ENCODE measurements at regions not wholly inside any gene's neighbourhood (a gene's known extent, or its start where the extent isn't known, plus 50 kb on each side); places are given as distances from the start of the nearest gene placed in this dataset.

DNA sequence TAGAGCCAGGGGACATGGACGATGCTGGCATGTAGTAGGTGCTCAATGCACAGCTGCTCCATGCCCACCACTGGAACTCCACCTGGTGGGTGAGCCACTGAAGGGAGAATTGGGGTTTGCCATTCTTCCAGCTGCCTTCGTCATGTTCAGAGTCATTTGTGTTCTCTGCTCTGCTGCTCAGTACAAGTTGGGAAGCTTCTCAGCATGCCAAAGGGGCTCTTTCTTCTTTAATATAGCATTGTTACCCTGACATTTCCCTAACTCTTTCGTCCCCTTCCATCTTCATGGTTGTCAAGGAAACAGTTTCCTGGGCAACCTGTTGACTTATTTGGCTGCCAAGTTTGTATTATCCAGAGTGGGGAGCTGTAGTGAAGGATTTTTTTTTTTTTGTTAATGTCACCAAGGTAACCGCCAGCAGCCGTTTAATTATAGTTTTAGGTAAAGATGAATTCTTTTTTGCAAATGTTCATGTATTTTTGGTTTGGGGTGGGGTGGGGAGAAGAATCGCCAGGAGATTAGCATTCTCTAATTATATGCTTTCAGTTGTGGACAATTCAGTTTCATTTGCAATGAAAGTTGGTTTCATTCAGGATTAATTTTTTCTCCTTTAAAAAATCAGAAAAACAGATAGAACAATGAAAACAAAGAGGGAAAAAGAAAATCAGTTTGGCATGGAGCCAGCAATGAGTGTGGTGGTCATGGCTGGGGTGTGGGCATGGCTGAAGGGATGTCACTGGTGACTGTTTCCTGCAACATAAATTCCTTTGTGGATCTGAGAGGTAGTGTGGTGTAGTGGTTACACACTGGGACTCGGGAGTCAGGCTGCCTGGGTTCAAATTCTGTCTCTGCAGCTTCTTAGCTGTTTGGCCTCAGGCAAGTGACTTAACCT is 73.0 kb upstream of the KCNG1 start:
- DNase-seq (ENCODE audit: missing footprints) (no peak), ATAC-seq (no peak)
- intact Hi-C loops (cut with DNase I), result no loop called here

DNA sequence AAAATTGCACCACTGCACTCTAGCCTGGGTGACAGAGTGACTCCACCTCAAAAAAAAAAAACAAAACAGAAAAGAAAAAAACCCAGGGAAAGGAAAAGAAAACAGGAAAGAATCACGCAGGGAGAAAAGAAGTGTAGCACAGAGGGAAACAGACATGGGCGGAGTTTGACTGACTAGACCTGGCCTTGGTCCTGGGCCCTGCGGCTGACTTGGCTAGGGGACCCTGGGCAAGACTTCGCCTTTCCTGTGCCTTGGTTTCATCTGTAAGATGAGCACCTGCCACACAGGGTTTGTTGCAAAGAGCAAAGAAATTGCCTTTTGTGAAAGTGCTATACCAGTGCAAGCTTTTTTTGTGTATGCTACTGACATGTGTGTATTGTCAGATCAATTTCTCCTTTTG is 71.3 kb upstream of the KCNG1 start:
- intact Hi-C loops (cut with DNase I), result no loop called here
- no peak for DNase-seq (ENCODE audit: missing footprints)
- ATAC-seq, result no peak

DNA sequence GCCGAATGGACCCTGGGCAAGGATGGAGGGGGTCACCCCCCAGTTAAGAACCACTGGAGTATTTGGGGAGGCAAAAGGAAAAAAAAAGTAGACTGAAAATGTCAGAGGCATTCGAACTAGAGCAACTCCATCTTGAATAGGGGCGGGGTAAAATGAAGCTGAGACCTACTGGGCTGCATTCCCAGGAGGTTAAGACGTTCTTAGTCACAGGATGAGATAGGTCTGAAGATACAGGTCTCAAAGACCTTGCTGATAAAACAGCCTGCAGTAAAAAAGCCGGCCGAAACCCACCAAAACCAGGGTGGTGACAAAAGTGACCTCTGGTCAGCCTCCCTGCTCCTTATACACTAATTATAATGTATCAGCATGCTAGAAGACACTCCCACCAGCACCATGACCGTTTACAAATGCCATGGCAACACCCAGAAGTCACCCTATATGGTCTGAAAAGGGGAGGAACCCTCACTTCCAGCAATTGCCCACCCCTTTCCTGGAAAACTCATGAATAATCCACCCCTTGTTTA is 70.4 kb upstream of the KCNG1 start:
- DNase-seq (ENCODE audit: missing footprints) (no peak), ATAC-seq (no peak)
- intact Hi-C loops (cut with DNase I), result no loop called here

DNA sequence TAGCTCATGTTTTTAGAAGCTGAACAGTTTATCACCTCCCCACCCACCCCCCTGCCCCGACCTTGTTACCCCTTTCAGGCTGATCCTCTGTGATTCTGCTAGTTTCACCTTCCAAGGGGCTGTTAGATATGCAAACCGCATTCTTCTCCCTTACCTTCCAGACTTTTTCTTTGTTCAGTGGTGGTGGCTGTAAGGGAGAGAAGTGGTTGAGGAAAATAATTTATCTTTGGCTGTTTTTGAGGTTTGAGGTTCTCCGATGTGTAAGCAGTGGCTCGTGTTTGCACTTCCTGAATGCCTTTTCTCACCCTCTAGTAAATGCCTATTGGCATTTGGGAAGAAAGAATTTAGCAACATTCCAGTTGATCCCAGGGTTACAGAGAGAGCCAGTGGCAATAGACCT is 69.4 kb upstream of the KCNG1 start:
- intact Hi-C loops (cut with DNase I), result no loop called here
- no peak for DNase-seq (ENCODE audit: missing footprints)
- ATAC-seq, result no peak

DNA sequence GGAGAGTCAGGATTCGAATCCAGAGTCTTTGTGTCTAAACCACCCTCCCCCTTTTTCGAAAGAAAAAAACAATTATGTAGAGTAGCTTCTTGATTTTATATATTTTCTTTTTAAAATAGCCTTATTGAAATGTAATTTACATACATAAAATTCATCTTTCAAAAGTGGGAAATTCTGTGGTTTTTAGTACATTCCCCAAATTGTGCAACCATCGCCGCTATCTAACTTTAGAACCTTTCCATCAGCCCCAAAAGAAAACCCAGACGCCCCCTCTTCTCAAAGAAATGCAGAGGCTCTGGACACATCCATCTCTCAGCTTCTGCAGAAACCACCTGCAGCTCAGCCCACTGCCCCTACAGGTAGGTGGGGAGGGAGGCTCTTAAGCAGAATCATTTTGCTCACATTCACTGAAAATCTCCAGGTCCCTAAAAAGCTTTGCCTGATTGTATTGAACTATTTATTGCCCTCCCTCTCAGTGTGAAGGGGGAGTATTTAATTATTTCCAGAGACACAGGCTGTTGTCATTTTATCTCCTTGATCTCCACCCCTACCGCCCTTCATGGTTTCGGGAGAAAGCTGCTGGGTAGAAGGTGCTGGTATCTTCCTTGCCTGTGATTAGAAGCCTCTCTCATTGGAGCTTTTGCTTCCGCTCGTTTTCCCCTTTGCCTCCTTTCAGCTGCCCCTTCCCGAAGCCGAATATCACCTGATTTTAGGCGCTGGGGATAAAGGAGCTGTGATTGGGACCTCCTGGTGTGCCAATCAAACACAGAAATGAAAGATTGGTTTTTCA is 68.7 kb upstream of the KCNG1 start:
- DNase-seq (ENCODE audit: missing footprints) (no peak), ATAC-seq (no peak)
- intact Hi-C loops (cut with DNase I), result no loop called here

DNA sequence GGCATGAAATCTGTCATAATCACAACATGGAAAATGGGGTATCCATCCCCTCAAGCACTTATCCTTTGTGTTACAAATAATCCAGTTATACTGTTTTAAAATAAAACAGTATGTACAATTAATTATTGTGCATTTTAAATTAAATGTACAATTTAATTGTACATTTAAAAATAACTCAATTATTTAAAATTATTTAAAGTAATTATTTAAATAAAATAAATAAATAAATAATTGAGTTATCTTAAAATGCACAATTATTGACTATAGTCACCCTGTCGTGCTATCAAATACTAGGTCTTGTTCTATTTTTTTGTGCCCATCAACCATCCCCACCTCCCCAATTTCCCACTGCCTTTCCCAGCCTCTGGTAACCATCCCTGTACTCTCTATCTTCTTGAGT is 66.9 kb upstream of the KCNG1 start:
- DNase-seq (ENCODE audit: missing footprints), result no peak
- ATAC-seq, result no peak
- intact Hi-C loops (cut with DNase I), result no loop called here

DNA sequence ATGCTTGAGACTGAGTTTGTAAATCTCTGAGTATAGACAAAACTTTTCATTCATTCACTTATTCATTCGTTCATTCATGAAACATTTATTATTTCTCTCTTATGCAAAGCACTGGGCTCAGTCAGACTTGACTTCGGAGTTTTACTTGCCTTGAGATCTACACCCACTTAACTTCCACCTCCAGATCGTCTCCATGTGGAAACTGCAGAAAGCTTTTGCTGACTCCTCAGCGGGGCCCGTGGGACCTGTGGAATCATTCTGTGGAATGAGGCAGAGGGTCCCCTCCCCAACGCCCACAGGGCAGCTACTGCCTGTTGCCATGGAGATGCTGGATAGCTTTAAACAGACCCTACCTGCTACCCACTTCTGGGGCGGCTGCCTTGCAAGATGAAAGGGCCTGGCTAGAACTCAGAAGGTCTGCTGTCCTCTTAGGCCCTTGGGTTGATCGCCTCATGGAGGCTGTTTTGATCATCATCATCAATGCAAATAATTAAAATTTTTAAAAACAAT is 66.4 kb upstream of the KCNG1 start:
- DNase-seq (ENCODE audit: missing footprints), result no peak

DNA sequence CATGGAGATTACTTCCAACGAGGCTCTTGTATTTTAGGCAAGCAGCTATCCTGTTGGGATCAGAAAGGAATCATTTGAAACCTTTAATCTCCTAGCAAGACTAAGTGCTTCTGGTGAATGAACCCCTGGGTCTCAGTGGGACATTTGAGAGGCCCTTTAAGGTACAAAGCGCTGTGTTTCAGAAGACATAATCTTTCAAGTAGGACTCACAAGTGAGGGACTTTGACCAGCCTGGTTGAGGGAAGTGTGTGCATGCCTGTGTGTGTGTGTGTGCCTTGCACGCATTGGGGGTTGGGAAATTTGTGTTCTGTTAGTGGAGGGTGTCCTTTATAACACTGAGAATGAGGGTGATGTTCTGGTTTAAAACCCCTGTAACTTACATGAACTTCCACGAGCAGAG is 64.4 kb upstream of the KCNG1 start:
- no peak for DNase-seq (ENCODE audit: missing footprints)
- no peak for ATAC-seq
- intact Hi-C loops (cut with DNase I), result no loop called here

More for the DNA sequence above, 66.4 kb upstream of the KCNG1 start:
- intact Hi-C loops (cut with DNase I), result no loop called here
- no peak for ATAC-seq

DNA sequence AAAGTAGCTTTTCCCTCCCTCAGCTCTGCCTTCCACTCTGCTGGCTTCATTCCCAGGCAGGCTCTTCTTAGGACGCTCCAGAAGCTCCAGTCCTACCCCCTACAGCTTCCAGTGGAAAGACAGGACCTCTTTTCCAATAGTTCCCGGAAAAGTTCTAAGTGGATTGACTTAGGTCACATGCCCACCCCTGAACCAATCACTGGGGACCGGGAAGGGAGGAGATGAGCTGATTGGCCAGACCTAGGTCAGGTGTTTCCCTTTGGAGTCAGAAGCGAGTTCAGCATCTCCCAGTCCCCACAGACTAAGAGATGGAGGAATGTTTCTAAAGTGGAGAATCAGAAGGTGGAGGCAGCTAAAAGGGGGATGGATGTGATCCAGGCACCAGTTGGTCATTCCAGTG is 62.9 kb upstream of the KCNG1 start:
- intact Hi-C loops (cut with DNase I), result no loop called here
- ATAC-seq (no peak), DNase-seq (ENCODE audit: missing footprints) (no peak)

DNA sequence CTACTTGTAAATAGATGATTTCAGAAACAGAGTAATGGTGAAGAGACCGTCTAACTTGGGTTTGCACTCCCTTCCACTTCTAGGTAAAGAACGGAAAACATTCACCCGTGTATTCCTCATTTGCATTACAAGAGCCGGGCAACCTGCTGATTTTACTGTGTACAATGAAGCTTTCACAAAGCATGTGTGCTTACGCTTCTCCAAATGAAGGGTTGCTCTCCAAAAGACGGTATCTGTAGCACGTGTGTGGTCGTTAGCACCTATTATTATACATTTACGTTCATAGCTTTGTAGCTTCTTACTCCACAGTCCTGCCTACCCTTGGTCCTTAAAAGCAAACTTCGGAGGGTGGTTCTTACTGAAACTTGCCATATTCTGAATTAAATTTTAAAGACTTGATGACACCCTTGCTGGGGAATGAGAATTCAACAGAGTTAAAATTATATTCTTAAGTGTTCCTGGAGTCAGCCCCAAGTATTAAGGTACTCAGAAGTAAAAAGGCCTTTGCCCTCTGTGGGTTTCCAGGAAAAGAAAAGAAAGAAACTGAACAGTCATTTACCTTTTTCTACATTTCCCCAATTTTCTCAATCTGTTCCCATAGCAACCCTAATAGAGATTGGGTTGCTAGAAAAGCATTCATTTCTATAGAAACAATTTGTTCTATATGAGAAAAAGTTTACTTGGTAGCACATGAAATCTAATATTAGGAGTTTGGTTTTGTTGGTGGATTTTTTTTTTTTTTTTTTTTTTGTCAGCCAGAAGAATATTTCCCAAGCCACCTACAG is 61.9 kb upstream of the KCNG1 start:
- DNase-seq (ENCODE audit: missing footprints) (no peak), ATAC-seq (no peak)
- intact Hi-C loops (cut with DNase I), result no loop called here

DNA sequence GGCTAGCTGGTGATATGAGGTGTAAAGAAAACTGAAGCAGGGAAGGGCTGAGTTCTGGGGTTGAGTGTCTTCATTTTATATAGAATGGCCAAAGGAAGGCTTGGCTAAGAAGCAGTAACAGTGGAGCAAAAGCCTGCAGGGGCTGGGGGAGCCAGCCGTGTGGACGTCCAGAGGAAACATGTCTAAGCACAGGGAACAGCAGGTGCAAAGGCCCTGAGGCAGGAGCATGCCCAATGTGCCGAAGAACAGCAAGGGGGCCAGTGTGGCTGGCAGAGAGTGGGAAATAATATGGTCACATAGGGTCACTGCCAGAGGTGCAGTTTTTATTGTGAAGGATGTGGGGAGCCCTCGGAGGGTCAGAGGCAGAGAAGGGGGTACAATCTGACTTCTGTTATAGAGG is 60.5 kb upstream of the KCNG1 start:
- intact Hi-C loops (cut with DNase I), result no loop called here
- ATAC-seq (no peak), DNase-seq (ENCODE audit: missing footprints) (no peak)

DNA sequence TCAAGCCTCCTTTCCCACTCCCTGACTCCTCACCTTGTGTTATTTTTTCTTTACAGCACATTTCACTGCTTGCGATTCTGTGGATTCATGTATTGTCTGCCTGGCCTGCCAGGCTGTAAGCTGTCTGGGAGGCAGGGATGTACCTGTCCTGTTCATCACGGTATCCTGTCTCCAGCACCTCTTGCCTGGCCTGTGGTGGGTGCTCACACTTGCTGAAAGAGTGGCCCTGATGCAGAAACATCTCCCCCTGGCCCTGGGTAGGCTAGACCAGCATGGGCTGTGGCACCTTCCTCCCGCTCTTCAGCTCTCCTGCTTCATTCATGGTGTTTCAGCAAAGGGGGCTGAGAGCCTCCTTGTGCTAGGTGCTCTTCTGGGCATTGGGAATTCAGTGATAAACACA is 60.1 kb upstream of the KCNG1 start:
- intact Hi-C loops (cut with DNase I), result no loop called here
- DNase-seq (ENCODE audit: missing footprints) (no peak), ATAC-seq (no peak)

DNA sequence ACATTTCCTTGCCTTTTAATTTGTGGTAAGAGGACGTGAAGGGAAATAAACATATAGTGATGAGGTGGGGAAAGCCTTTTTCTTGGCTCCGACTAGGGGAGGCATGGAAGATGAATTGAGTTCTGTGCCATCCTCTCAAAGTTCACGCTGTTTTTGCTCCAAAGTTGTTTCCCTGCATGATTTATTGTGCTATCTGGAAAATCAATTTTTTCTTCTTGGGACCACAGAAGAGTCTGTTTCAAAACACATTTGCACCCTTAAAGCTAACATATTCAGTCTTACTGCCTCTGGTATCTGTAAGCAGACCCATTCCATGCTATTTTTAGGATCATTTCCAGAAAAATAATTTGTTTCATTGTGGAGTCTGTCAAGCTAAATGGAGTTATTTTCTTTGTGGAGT is 57.6 kb upstream of the KCNG1 start:
- no peak for DNase-seq (ENCODE audit: missing footprints)
- no peak for ATAC-seq
- intact Hi-C loops (cut with DNase I), result no loop called here

DNA sequence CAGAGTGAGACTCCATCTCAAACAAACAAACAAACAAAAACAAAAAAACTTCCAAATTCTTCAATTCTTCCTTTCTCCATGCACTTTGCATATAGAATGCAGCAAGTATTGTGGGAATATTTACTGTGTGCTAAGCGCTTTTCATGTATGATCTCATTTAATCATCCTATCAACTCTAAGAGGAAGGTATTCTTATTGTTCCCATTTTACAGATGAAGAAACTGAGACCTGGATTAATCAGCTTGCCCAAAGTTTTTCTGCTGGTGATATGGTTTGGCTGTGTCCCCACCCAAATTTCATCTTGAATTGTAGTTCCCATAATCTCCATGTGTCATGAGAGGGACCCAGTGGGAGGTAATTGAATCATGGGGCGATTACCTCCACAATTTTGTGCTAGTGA is 56.6 kb upstream of the KCNG1 start:
- intact Hi-C loops (cut with DNase I), result no loop called here
- ATAC-seq (no peak), DNase-seq (ENCODE audit: missing footprints) (no peak)

DNA sequence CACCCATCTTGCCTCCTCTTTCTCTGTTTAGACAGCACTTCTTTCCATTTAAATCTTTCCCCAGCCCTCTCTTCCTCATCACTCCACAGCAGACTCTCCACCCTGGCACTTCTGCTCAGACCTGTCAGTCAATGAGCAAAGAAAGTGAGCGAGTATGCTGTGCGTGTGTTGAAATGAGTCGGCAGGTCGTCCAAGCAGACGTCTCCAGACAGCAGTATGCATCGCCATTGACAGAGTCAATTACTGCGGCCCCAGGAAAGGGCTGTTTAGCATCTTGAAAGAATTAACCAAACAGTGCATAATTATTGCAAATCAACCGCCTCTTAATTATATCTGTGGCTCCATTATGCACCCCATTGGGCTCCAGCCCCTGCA is 54.8 kb upstream of the KCNG1 start:
- ATAC-seq (no peak), DNase-seq (ENCODE audit: missing footprints) (no peak)
- intact Hi-C loops (cut with DNase I), result no loop called here

DNA sequence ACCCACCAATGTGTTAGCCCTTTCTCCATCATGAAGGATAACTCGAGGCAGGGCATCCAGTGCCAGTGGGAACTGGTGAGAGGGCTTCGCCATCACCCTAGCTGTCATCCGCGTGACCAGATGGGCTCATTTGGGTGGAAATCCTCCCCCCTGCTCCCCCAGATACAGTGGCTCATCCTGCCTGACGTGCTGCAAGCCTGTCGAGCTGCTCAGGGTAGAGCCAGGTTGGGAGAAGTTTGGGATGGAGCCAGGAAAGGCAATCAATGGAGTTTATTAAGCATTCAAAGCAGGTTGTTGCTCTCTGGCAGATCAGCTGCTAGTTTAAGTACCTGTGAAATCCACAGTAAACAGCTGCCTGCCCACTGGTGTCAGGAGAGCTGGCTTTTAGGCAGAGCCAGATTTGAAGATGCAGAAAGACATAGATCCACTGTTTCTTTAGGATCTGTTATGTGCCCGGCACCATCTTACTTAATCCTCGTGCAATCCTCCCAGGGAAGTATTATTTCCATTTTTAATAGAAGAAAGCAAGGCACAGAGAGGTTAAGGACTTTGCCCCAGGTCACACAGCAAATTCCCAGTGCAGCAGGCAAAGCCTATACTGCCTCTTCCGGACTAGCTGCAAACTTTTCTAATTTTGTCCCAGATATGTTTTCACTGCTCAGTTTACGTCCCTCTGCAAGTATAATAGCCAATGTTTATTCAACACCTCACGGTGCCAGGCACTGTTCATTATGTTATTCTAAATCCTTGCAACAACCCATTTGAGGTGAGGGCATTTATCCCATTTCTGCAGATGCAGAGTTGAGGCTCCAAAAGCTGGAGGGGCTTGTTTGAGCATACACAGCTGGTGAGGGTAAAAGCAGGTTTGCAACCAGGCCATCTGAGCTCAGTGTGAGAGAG is 54.1 kb upstream of the KCNG1 start:
- ATAC-seq, result no peak
- intact Hi-C loops (cut with DNase I), result no loop called here
- DNase-seq (ENCODE audit: missing footprints), result no peak

DNA sequence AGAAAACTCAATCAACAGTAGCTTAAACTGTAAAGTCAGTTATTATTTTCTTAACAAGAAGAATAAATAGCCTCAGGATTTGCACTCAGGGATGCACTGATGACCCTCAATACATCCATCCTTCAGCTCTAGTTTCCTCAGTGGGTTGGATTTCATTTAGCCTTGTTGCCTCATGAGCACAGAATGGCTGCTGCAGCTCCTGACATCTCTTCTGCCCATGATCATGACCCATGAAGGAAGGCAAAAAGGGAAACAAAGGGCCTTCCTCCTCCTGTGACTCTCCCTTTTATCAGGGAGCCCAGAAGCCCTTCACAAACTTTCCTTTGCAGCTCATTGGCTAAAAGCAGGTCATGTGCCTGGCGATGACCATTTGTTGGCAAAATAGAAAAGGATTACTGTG is 51.2 kb upstream of the KCNG1 start:
- intact Hi-C loops (cut with DNase I), result no loop called here
- ATAC-seq, result no peak
- DNase-seq (ENCODE audit: missing footprints), result no peak

All from Right ventricle myocardium inferior (tissue), 1 donor.